OCI-LY1 (cell line): ENCODE measurements at regions not wholly inside any gene's neighbourhood (a gene's known extent, or its start where the extent isn't known, plus 50 kb on each side); places are given as distances from the start of the nearest gene placed in this dataset.

Source experiments
- H2AFZ ChIP-seq: fragments of 200-600 bp; sonication (generic), shearing (Covaris generic); 2 replicates; pipeline ENCODE4 v1.6.0; 2014; ENCODE audit warnings: antibody characterized with exemption, mild to moderate bottlenecking, low read length
- H3F3A ChIP-seq: fragments of 200-600 bp; sonication (generic), shearing (Covaris generic); 2 replicates; pipeline ENCODE4 v1.6.0; 2014; ENCODE audit warnings: mild to moderate bottlenecking, antibody characterized with exemption, low read length, moderate library complexity; ENCODE audit not compliant: insufficient read depth
- H3K27ac ChIP-seq: fragments of 200-600 bp; sonication (generic); 2 replicates; pipeline ENCODE4 v1.5.1; 2014; ENCODE audit warnings: low read length, mixed run types, mild to moderate bottlenecking, low read depth; ENCODE audit not compliant: poor library complexity, severe bottlenecking
- H3K27me3 ChIP-seq: fragments of 200-600 bp; sonication (generic); 2 replicates; pipeline ENCODE4 v1.6.0; 2014; ENCODE audit warnings: antibody characterized with exemption, mild to moderate bottlenecking, low read length, moderate library complexity; ENCODE audit not compliant: insufficient read depth
- H3K36me3 ChIP-seq: fragments of 200-600 bp; sonication (generic); 2 replicates; pipeline ENCODE4 v1.6.1; 2014; ENCODE audit warnings: mild to moderate bottlenecking, antibody characterized with exemption, low read length, moderate library complexity, mixed read lengths; ENCODE audit not compliant: insufficient read depth
- H3K4me1 ChIP-seq: fragments of 200-600 bp; sonication (generic); 2 replicates; pipeline ENCODE4 v1.5.1; 2014; ENCODE audit warnings: mild to moderate bottlenecking, low read length, moderate library complexity; ENCODE audit not compliant: insufficient read depth, severe bottlenecking
- H3K4me2 ChIP-seq: fragments of 200-600 bp; sonication (generic), shearing (Covaris generic); 2 replicates; pipeline ENCODE4 v1.6.1; 2014; ENCODE audit warnings: low read length
- H3K4me3 ChIP-seq: fragments of 200-600 bp; sonication (generic); 2 replicates; pipeline ENCODE4 v1.5.1; 2014; ENCODE audit warnings: low read length, low read depth, mild to moderate bottlenecking, mixed read lengths; ENCODE audit not compliant: poor library complexity, severe bottlenecking
- H3K79me2 ChIP-seq: fragments of 200-600 bp; shearing (Covaris generic); 2 replicates; pipeline ENCODE4 v1.6.1; 2016; ENCODE audit warnings: mixed run types, low read length, mixed read lengths; ENCODE audit not compliant: insufficient read depth
- H3K9ac ChIP-seq: fragments of 200-600 bp; sonication (generic), shearing (Covaris generic); 2 replicates; pipeline ENCODE4 v1.6.1; 2014; ENCODE audit warnings: mild to moderate bottlenecking, low read length, mixed read lengths
- H3K9me2 ChIP-seq: fragments of 200-600 bp; sonication (generic), shearing (Covaris generic); 2 replicates; pipeline ENCODE4 v1.6.1; 2014; ENCODE audit warnings: low read depth, mild to moderate bottlenecking, low read length, mixed read lengths
- H3K9me3 ChIP-seq: fragments of 200-600 bp; shearing (Covaris generic); 2 replicates; pipeline ENCODE4 v1.6.1; 2014; ENCODE audit warnings: low read length, mixed read lengths
- H4K20me1 ChIP-seq: fragments of 200-600 bp; sonication (generic), shearing (Covaris generic); 2 replicates; pipeline ENCODE4 v1.6.0; 2016; ENCODE audit warnings: mild to moderate bottlenecking, low read length; ENCODE audit not compliant: insufficient read depth
- CTCF ChIP-seq: fragments of 200-600 bp; sonication (generic), shearing (Covaris generic); IDR thresholded peaks from 2 replicates; pipeline ENCODE4 v1.5.1; 2017; ENCODE audit warnings: mild to moderate bottlenecking, antibody characterized with exemption, low read length, moderate library complexity, mixed read lengths
- EZH2 ChIP-seq: fragments of 200-600 bp; sonication (generic), shearing (Covaris generic); IDR thresholded peaks from 2 replicates; pipeline ENCODE4 v1.8.0; 2017; ENCODE audit warnings: borderline replicate concordance, mixed run types, mild to moderate bottlenecking, antibody characterized with exemption, low read length, moderate library complexity, mixed read lengths

GRCh38 chr4:27577951-27578350 lies 717.3 kb downstream of the STIM2 start:
- no peaks in the 10 kb centered on the region for H3K36me3 ChIP-seq
- H3K4me3 ChIP-seq, result no peak overlapping the region
- no peak overlapping the region for H3K27ac ChIP-seq
- H4K20me1 ChIP-seq, result no peaks in the 10 kb centered on the region
- no peaks in the 10 kb centered on the region for H3K9me2 ChIP-seq
- no peaks in the 10 kb centered on the region for H3K9me3 ChIP-seq
- no peaks in the 10 kb centered on the region for H3K4me1 ChIP-seq
- H3K27me3 ChIP-seq, result no peaks in the 10 kb centered on the region
- H3K4me2 ChIP-seq, result no peak overlapping the region
- TF ChIP-seq EZH2 (no peak), CTCF (no peak)
- H3F3A ChIP-seq, result no peaks in the 10 kb centered on the region
- H2AFZ ChIP-seq, result no peak overlapping the region
- no peaks in the 10 kb centered on the region for H3K79me2 ChIP-seq
- H3K9ac ChIP-seq, result no peak overlapping the region

GRCh38 chr4:27592738-27593137 lies 732.1 kb downstream of the STIM2 start:
- no peaks in the 10 kb centered on the region for H3K27me3 ChIP-seq
- H3F3A ChIP-seq, result no peaks in the 10 kb centered on the region
- no peak overlapping the region for H3K4me3 ChIP-seq
- H3K9me2 ChIP-seq, result no peaks in the 10 kb centered on the region
- H3K36me3 ChIP-seq, result no peaks in the 10 kb centered on the region
- TF ChIP-seq EZH2, result no peak
- TF ChIP-seq CTCF, result no peak
- no peaks in the 10 kb centered on the region for H3K79me2 ChIP-seq
- H3K27ac ChIP-seq, result no peak overlapping the region
- no peaks in the 10 kb centered on the region for H3K9me3 ChIP-seq
- H3K4me2 ChIP-seq, result no peak overlapping the region
- H3K9ac ChIP-seq, result no peak overlapping the region
- H2AFZ ChIP-seq, result no peak overlapping the region
- H3K4me1 ChIP-seq, result no peaks in the 10 kb centered on the region
- no peaks in the 10 kb centered on the region for H4K20me1 ChIP-seq

- no peaks in the 10 kb centered on the region for H3K4me1 ChIP-seq
- no peak overlapping the region for H3K27ac ChIP-seq
- no peak overlapping the region for H3K9ac ChIP-seq
- H3K27me3 ChIP-seq, result no peaks in the 10 kb centered on the region
- no peak overlapping the region for H2AFZ ChIP-seq
- no peak overlapping the region for H3K4me3 ChIP-seq
- TF ChIP-seq EZH2 (no peak), CTCF (no peak)
- no peaks in the 10 kb centered on the region for H3K36me3 ChIP-seq
- H4K20me1 ChIP-seq, result no peaks in the 10 kb centered on the region
- H3K4me2 ChIP-seq, result no peak overlapping the region
- H3F3A ChIP-seq, result no peaks in the 10 kb centered on the region
- H3K9me2 ChIP-seq, result no peaks in the 10 kb centered on the region
- no peaks in the 10 kb centered on the region for H3K9me3 ChIP-seq
- H3K79me2 ChIP-seq, result no peaks in the 10 kb centered on the region
Measured at GRCh38 chr4:27594922-27595321, 734.3 kb downstream of the STIM2 start.
